ENCODE measurements at regions not wholly inside any gene's neighbourhood (a gene's known extent, or its start where the extent isn't known, plus 50 kb on each side); places are given as distances from the start of the nearest gene placed in this dataset.

DNA sequence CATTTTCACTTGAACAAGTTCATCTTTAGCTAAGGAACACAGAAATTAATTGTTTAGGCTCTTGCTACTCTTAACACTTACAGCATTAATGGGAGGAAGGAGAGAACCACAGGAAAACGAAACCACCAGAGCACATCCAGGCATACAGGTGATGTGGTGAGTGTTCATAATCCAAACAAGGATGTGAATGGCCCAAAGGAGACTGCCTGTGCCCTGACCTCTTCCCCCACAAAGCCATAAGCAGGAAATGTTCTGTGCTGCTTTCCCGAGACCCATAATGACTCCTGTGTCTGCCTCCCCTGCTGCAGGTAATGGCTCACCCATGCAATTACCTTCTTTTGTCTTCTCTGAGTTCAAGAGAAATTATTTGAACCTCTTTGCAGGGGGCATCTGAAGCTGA lies 295.9 kb upstream of the LINC00305 start:
- Histone ChIP-seq H3K9me3 (ENCODE audit: low read length) (no peaks in the 10 kb centered on the region), H2AFZ (ENCODE audit: low read depth, low read length) (no peak overlapping the region), H3K4me3 (ENCODE audit: low read length) (no peak overlapping the region), H4K20me1 (ENCODE audit: insufficient read depth) (no peaks in the 10 kb centered on the region), H3K27ac (ENCODE audit: low read length) (peak overlapping the region; percentile 18), H3K36me3 (ENCODE audit: insufficient read depth, low read length) (no peaks in the 10 kb centered on the region), H3K79me2 (replicated peaks; ENCODE audit: insufficient read depth, low read length) (no peaks in the 10 kb centered on the region), H3F3A (ENCODE audit: insufficient read depth, low read length, poor library complexity, severe bottlenecking) (no peaks in the 10 kb centered on the region), H3K27me3 (ENCODE audit: insufficient read depth, low read depth, low read length) (no peaks in the 10 kb centered on the region), H3K9me2 (ENCODE audit: insufficient read depth, low read length) (no peaks in the 10 kb centered on the region), H3K4me2 (ENCODE audit: low read length) (no peak overlapping the region), H3K9ac (ENCODE audit: low read length) (no peak overlapping the region)
- TF ChIP-seq EP300 (conservative IDR thresholded peaks at IDR 0.05; ENCODE audit: poor library complexity, severe bottlenecking) (no peak), TAF1 (IDR thresholded peaks at IDR 0.05; ENCODE audit: low read depth) (no peak), POLR2AphosphoS5 (IDR thresholded peaks at IDR 0.05) (no peak)
- TF ChIP-seq, protein P1, sequence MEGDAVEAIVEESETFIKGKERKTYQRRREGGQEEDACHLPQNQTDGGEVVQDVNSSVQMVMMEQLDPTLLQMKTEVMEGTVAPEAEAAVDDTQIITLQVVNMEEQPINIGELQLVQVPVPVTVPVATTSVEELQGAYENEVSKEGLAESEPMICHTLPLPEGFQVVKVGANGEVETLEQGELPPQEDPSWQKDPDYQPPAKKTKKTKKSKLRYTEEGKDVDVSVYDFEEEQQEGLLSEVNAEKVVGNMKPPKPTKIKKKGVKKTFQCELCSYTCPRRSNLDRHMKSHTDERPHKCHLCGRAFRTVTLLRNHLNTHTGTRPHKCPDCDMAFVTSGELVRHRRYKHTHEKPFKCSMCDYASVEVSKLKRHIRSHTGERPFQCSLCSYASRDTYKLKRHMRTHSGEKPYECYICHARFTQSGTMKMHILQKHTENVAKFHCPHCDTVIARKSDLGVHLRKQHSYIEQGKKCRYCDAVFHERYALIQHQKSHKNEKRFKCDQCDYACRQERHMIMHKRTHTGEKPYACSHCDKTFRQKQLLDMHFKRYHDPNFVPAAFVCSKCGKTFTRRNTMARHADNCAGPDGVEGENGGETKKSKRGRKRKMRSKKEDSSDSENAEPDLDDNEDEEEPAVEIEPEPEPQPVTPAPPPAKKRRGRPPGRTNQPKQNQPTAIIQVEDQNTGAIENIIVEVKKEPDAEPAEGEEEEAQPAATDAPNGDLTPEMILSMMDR (IDR thresholded peaks at IDR 0.05; ENCODE audit: poor library complexity, severe bottlenecking) = no peak
- TF ChIP-seq, protein P2, sequence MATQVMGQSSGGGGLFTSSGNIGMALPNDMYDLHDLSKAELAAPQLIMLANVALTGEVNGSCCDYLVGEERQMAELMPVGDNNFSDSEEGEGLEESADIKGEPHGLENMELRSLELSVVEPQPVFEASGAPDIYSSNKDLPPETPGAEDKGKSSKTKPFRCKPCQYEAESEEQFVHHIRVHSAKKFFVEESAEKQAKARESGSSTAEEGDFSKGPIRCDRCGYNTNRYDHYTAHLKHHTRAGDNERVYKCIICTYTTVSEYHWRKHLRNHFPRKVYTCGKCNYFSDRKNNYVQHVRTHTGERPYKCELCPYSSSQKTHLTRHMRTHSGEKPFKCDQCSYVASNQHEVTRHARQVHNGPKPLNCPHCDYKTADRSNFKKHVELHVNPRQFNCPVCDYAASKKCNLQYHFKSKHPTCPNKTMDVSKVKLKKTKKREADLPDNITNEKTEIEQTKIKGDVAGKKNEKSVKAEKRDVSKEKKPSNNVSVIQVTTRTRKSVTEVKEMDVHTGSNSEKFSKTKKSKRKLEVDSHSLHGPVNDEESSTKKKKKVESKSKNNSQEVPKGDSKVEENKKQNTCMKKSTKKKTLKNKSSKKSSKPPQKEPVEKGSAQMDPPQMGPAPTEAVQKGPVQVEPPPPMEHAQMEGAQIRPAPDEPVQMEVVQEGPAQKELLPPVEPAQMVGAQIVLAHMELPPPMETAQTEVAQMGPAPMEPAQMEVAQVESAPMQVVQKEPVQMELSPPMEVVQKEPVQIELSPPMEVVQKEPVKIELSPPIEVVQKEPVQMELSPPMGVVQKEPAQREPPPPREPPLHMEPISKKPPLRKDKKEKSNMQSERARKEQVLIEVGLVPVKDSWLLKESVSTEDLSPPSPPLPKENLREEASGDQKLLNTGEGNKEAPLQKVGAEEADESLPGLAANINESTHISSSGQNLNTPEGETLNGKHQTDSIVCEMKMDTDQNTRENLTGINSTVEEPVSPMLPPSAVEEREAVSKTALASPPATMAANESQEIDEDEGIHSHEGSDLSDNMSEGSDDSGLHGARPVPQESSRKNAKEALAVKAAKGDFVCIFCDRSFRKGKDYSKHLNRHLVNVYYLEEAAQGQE (IDR thresholded peaks at IDR 0.05; ENCODE audit: borderline replicate concordance) = no peak

DNA sequence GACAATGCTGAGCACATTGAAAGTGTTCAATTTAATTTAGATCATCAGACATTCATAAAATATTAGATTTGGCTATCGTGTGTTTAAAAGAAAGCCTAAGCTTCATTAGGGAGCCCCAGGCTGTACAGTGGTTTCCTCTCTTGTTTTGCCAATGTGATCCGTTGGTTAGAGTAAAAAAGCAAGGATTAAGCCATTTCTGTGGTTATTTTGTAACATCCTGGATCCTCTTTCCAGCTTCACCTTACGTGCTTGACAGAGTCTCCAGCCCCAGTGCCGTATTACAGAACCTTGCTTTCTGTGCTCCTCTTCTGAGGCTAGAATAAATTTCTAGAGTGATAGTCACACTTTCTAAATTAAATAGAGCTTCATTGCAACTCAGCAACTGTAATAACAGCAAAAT lies 289.3 kb upstream of the LINC00305 start:
- no peak overlapping the region for H3K27ac ChIP-seq (ENCODE audit: low read length)
- H3F3A ChIP-seq (ENCODE audit: insufficient read depth, low read length, poor library complexity, severe bottlenecking) = no peaks in the 10 kb centered on the region
- no peaks in the 10 kb centered on the region for H3K36me3 ChIP-seq (ENCODE audit: insufficient read depth, low read length)
- H3K27me3 ChIP-seq (ENCODE audit: insufficient read depth, low read depth, low read length) = no peaks in the 10 kb centered on the region
- no peaks in the 10 kb centered on the region for H3K9me2 ChIP-seq (ENCODE audit: insufficient read depth, low read length)
- H3K9ac ChIP-seq (ENCODE audit: low read length) = no peak overlapping the region
- no peak overlapping the region for H3K4me2 ChIP-seq (ENCODE audit: low read length)
- H2AFZ ChIP-seq (ENCODE audit: low read depth, low read length) = no peak overlapping the region
- H3K9me3 ChIP-seq (ENCODE audit: low read length) = peaks cover 11% of the 10 kb centered on the region
- H3K4me3 ChIP-seq (ENCODE audit: low read length) = no peak overlapping the region
- H3K79me2 ChIP-seq (replicated peaks; ENCODE audit: insufficient read depth, low read length) = no peaks in the 10 kb centered on the region
- H4K20me1 ChIP-seq (ENCODE audit: insufficient read depth) = no peaks in the 10 kb centered on the region
- TF ChIP-seq TAF1 (IDR thresholded peaks at IDR 0.05; ENCODE audit: low read depth) = no peak
- TF ChIP-seq, protein P1 (IDR thresholded peaks at IDR 0.05; ENCODE audit: poor library complexity, severe bottlenecking) = no peak
- TF ChIP-seq EP300 (conservative IDR thresholded peaks at IDR 0.05; ENCODE audit: poor library complexity, severe bottlenecking) = no peak
- no peak for TF ChIP-seq SMC3 (conservative IDR thresholded peaks at IDR 0.05; ENCODE audit: poor library complexity)

DNA sequence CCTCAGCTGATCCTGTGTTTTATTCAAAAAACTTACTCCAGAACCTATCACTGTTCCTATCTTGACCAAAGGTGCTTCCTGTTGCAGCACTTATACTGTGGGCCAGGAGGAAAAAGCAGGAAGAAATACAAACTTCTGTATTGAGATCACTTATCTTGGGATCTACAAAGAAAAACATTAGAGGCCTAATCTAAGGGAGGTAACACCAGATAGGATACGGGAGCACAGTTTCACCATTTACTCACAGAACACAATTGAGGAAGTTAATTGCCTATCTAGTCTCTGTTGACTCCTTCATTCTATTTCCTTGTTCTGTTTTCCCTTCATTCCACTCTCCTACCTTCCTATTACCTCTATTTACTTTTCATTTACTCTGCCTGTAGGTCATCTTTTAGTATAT lies 287.2 kb upstream of the LINC00305 start:
- H3K9me3 ChIP-seq (ENCODE audit: low read length) = peaks cover 15% of the 10 kb centered on the region
- no peak overlapping the region for H3K4me2 ChIP-seq (ENCODE audit: low read length)
- no peak overlapping the region for H2AFZ ChIP-seq (ENCODE audit: low read depth, low read length)
- no peak overlapping the region for H3K9ac ChIP-seq (ENCODE audit: low read length)
- H3K27ac ChIP-seq (ENCODE audit: low read length) = no peak overlapping the region
- H3K9me2 ChIP-seq (ENCODE audit: insufficient read depth, low read length) = no peaks in the 10 kb centered on the region
- no peaks in the 10 kb centered on the region for H3K79me2 ChIP-seq (replicated peaks; ENCODE audit: insufficient read depth, low read length)
- no peak overlapping the region for H3K4me3 ChIP-seq (ENCODE audit: low read length)
- no peaks in the 10 kb centered on the region for H3F3A ChIP-seq (ENCODE audit: insufficient read depth, low read length, poor library complexity, severe bottlenecking)
- H3K36me3 ChIP-seq (ENCODE audit: insufficient read depth, low read length) = no peaks in the 10 kb centered on the region
- no peaks in the 10 kb centered on the region for H3K27me3 ChIP-seq (ENCODE audit: insufficient read depth, low read depth, low read length)
- no peaks in the 10 kb centered on the region for H4K20me1 ChIP-seq (ENCODE audit: insufficient read depth)
- no peak for TF ChIP-seq POLR2AphosphoS5 (IDR thresholded peaks at IDR 0.05)
- TF ChIP-seq TAF1 (IDR thresholded peaks at IDR 0.05; ENCODE audit: low read depth) = no peak
- TF ChIP-seq, protein P1 (IDR thresholded peaks at IDR 0.05; ENCODE audit: poor library complexity, severe bottlenecking) = no peak
- no peak for TF ChIP-seq RAD21 (conservative IDR thresholded peaks at IDR 0.05)
- no peak for TF ChIP-seq EP300 (conservative IDR thresholded peaks at IDR 0.05; ENCODE audit: poor library complexity, severe bottlenecking)
- no peak for TF ChIP-seq MXI1 (conservative IDR thresholded peaks at IDR 0.05; ENCODE audit: poor library complexity, severe bottlenecking)
- TF ChIP-seq, protein P2 (IDR thresholded peaks at IDR 0.05; ENCODE audit: borderline replicate concordance) = no peak

Data from neural cell (in vitro differentiated cells).